ENCODE measurements at regions not wholly inside any gene's neighbourhood (a gene's known extent, or its start where the extent isn't known, plus 50 kb on each side); places are given as distances from the start of the nearest gene placed in this dataset.
A peak's percentile ranks its signal among the peaks of the same experiment; 100 is the strongest.

DNA sequence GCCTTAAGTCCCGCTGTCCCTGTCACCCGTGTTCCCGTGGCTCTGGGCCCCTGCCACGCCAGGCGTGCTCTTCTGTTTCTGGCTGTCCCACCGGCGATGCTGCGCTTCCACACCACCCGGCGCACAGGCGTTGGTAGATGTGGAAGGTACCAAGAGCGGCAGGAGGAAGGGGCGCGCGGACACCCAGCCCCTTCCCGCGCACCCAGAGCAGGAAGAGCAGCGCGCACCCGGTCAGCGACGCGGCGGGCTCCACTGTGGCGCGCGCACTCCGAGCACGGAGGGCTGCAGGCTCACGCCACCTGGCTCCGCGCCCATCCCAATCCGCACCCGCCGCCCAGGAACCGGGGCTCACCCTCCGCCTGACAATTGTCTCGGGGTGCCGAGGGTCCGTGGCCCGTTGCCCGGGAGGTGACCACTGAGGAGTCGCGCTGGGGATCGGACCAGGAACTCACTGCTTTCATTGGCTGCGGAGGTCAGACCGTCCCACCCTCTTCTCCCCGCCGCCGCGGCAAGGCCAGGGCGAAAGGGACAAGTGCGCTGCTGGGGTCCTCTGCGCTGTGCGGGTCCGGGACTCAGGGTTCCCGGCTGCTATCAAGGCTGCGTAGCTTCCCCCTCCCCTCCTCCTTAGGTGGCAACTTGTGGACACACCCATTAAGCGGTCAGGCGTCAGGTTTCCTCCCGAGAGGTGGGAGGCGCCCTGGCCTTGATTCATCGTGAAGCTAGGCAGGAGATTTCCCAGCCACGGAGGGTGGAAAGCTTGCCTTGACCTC, 121.6 kb upstream of the ZNF92 start:
- no peak overlapping the region for H3K27ac ChIP-seq
- H3K4me1 ChIP-seq, result no peaks in the 10 kb centered on the region
- TF ChIP-seq POLR2A (IDR thresholded peaks at IDR 0.05) (no peak), CTCF (IDR thresholded peaks at IDR 0.05) (no peak)
- intact Hi-C loops (cut with DNase I; ENCODE audit: low total_unique reads), result no loop called here
- H3K27me3 ChIP-seq, result no peaks in the 10 kb centered on the region
- DNase-seq, result peak in 1 of 2 donors; percentile 25
- H3K9me3 ChIP-seq, result no peaks in the 10 kb centered on the region
- H3K36me3 ChIP-seq, result no peaks in the 10 kb centered on the region
- peak overlapping the region; percentile 38 to 53 for H3K4me3 ChIP-seq

GRCh38 chr7:65250697-65251395, 122.8 kb upstream of the ZNF92 start:
- H3K27me3 ChIP-seq, result no peaks in the 10 kb centered on the region
- intact Hi-C loops (cut with DNase I; ENCODE audit: low total_unique reads), result no loop called here
- TF ChIP-seq CTCF (IDR thresholded peaks at IDR 0.05) (no peak), POLR2A (IDR thresholded peaks at IDR 0.05) (no peak)
- no peaks in the 10 kb centered on the region for H3K9me3 ChIP-seq
- no peaks in the 10 kb centered on the region for H3K4me1 ChIP-seq
- H3K36me3 ChIP-seq, result no peaks in the 10 kb centered on the region
- H3K4me3 ChIP-seq, result no peak overlapping the region
- H3K27ac ChIP-seq, result no peak overlapping the region
- no peak for DNase-seq

DNA sequence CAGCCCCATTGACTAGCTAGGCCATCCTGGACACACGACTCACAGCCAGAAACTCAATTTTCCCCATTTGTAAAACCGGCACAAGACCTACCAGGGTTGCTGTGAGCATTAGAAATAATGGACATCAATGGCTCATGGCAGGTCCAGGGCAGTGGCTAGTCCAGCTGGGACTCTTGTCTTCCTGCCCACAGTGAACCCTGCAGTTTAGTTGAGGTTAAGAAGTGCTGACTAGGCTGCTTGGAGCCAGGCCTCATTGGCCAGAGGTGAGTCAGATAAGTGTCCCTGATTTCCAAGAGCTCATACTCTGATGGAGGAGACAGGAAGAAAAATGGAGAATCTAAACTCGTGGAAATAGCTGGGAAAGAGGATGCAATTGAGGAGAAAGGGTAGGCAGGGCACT, 123.4 kb upstream of the ZNF92 start:
- intact Hi-C loops (cut with DNase I; ENCODE audit: low total_unique reads), result no loop called here
- H3K27me3 ChIP-seq, result no peaks in the 10 kb centered on the region
- no peak for DNase-seq
- H3K4me3 ChIP-seq, result no peak overlapping the region
- TF ChIP-seq POLR2A (IDR thresholded peaks at IDR 0.05) (no peak), CTCF (IDR thresholded peaks at IDR 0.05) (no peak)
- no peaks in the 10 kb centered on the region for H3K4me1 ChIP-seq
- H3K27ac ChIP-seq, result no peak overlapping the region
- no peaks in the 10 kb centered on the region for H3K36me3 ChIP-seq
- H3K9me3 ChIP-seq, result no peaks in the 10 kb centered on the region

DNA sequence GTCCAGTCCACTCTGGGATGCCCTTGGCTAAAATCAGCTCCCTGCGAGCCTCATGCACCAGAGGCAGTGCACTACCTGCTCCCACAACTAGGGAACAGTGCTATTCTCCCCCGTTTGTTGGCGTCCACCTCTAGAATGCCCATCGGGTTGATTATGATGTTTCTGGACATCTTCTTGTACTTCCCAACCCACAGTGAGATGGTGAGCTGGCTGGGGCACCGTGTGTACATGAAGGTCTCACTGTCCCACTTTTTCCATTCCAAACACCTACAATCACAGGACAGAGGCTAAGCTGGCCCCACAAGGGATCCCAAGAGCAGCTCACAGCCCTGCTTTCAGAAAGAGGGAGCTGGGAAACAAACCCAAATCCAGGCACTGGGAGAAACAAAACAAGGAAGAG, 126.2 kb upstream of the ZNF92 start:
- DNase-seq, result no peak
- intact Hi-C loops (cut with DNase I; ENCODE audit: low total_unique reads), result no loop called here
- H3K9me3 ChIP-seq, result no peaks in the 10 kb centered on the region
- TF ChIP-seq POLR2A (IDR thresholded peaks at IDR 0.05) (no peak), CTCF (IDR thresholded peaks at IDR 0.05) (no peak)
- no peaks in the 10 kb centered on the region for H3K36me3 ChIP-seq
- no peak overlapping the region for H3K27ac ChIP-seq
- H3K4me3 ChIP-seq, result no peak overlapping the region
- no peaks in the 10 kb centered on the region for H3K27me3 ChIP-seq
- no peaks in the 10 kb centered on the region for H3K4me1 ChIP-seq

DNA sequence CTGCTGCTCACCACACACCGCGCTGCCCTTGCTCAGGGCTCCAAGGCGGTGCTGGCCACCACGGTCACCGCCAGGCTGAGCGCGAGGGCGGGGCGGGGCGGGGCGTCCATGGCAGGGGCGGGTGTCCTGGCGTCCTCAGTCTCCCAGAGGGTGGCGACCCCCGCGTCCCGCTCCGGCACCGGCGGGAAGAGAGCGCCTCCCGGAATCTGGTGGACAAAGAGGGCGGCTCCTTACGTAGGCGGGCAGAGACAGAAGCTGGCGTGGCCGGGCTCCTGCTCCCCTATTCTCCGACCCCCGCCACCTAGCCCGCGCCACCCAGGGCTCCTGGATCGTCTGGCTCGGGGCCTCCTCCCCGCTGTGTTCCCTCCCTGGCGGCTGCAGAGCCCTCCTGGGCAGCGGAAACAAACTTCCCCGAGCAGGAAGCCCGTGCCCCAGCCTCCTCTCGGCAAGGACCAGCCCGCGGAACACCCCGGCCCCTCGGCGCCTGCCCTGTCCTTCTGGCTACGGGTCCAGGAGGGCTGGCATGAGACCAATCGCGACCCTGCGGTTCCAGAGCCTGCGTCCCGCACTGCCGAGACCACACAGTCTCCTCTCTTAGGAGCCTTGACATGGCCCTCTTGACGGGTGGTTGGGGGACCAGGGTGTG, 133.8 kb upstream of the ZNF92 start:
- Histone ChIP-seq H3K36me3 (no peaks in the 10 kb centered on the region), H3K9me3 (no peaks in the 10 kb centered on the region), H3K4me3 (peak overlapping the region; percentile 16 to 19), H3K27ac (no peak overlapping the region), H3K4me1 (no peaks in the 10 kb centered on the region), H3K27me3 (no peaks in the 10 kb centered on the region)
- no peak for DNase-seq
- TF ChIP-seq POLR2A (IDR thresholded peaks at IDR 0.05) (no peak), CTCF (IDR thresholded peaks at IDR 0.05) (no peak)
- intact Hi-C loops (cut with DNase I; ENCODE audit: low total_unique reads), result no loop called here
